HG03520 (cell line): ENCODE measurements at regions not wholly inside any gene's neighbourhood (a gene's known extent, or its start where the extent isn't known, plus 50 kb on each side); places are given as distances from the start of the nearest gene placed in this dataset.

Experiments
- ATAC-seq: cut with Tn5 transposase; IDR thresholded peaks from one replicate; pipeline ENCODE4 v1.9.1; 2021; ENCODE audit warnings: mild to moderate bottlenecking, moderate library complexity; ENCODE audit not compliant: unreplicated experiment

DNA sequence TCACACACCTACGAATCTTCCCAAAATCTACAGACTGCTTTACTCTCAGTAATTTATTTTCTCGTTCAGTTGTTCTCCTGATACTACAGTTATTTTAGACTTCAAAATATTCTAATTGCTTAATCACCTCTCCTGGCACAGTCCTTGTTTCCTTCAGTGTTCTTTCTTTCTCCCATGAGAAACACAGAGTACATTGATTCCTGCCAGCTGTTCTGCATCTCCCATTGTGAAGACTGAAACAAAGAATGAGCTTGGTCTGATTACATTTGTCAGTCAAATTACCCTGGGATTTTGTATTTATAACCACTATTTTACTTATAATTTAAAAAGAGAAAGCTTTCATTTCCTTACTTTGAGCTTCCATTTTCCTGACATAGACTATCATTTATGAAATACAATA, 63.9 kb upstream of the TANK start:
- ATAC-seq: no peak

- ATAC-seq: no peak
These were observed 63.1 kb upstream of the TANK start for GRCh38 chr2:161097157-161097556.

- ATAC-seq: no peak
These were observed 59.9 kb upstream of the TANK start for GRCh38 chr2:161100211-161100895.

- no peak for ATAC-seq
These were observed 58.8 kb upstream of the TANK start for GRCh38 chr2:161101406-161101805.

DNA sequence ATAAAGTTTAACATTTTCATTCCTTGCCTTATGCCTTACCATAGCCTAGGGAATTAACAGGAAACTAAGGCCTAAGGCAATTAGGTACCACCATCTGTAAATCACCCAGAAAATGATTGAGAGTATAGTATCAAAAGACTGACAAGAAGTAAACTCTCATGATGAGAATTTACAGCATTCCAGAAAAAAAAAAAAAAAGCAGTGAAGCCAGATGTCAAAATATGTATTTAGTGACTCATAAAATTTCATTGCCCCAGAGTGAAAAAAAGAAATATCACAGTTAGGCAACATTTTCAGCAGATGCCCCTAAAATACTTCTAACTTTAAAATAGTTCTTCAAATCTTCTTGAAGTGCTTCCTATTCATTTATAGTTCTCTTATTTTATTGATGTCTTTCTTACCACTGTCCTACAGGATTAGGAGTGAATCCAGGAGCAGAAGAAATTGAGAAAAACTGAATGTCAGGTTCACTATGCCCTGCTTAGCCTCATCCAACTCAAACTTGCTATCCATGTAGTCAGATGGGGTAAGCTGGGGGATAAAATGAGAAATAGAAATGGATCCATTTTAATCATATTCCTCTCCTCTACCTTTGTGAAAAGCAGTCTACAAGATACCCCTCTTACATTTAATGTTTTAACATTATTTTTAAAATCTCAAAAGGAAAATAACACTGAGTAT, 57.3 kb upstream of the TANK start:
- ATAC-seq: no peak

DNA sequence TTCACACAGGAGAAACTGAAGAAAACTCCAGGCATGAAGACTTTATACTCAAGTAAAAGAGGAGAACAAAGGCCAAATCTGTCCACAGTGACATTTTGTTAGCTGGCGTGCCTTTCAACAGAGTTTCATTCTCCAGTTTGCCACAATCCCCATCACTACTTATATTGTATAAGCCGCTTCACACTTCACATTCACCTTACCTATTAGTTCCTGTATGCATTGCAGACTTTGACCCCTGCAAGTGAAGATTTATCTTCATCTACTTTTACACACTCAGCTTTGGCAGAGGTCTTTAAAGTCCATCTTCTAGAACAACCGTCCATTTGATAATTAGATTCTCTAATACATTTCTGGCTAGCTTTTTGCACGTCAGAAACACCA, 56.8 kb upstream of the TANK start:
- no peak for ATAC-seq

DNA sequence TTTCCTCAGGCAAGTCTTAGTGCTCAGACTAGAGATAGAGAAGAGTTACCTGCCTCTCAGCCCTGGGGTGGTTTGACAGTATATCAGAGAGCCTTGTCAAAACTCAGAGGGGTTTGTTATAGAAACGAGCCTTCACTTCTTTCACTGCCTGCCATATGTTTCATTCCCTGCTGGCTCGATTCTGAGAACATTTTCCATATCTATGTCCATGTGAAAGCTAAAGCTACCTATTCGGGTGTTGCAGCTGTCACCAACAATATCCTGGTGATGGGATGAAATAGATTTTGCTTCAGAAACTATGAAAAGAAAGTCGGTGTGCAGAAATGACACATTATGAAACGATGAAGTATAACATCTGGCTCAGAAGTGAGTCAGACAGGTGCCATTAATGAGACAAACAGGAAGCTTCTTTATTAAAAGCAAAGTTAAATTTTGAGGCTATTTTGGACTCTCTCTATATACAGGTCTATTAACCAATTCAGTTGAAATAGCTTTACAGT, 56.1 kb upstream of the TANK start:
- ATAC-seq: peak; percentile 96

DNA sequence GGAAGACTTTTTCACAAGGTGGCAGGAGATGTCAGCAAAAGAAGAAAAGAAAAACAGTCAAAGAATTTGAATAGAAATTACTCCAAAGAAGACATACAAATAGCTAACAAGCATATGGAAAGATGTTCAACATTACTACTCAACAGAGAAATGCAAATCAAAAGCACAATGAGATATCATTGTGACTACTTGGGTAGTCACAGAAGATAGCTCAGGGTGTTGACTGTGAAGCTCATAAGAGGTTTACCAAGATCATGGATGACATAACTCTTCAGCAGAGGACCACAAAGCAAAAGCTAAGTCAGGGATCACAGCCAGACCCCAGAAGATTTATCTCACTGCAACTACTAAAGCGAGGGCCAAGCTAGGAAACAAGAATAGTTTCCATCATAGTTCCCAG, 53.0 kb upstream of the TANK start:
- ATAC-seq: no peak
